ENCODE measurements at regions not wholly inside any gene's neighbourhood (a gene's known extent, or its start where the extent isn't known, plus 50 kb on each side); places are given as distances from the start of the nearest gene placed in this dataset.

DNA sequence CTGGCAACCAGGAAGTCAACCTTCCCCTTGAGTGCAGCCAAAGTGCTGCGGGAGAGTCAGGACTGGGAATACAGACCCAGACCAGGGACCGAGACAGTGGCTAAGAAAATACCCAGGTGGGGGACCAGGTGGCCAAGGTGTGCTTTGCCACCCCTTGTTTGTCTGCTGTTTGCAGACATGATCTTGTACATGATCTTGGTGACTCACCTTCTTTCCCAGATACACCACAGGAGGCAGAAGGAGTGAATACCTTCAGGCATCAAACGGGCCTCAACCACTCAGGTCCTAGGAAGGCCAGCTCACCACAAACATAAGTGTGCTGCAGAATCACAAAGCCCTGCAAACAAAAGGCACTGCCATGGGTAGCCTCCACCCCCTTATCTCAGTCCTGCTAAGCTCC lies 62.0 kb downstream of the CNGA2 start:
- DNase-seq: no peak

DNA sequence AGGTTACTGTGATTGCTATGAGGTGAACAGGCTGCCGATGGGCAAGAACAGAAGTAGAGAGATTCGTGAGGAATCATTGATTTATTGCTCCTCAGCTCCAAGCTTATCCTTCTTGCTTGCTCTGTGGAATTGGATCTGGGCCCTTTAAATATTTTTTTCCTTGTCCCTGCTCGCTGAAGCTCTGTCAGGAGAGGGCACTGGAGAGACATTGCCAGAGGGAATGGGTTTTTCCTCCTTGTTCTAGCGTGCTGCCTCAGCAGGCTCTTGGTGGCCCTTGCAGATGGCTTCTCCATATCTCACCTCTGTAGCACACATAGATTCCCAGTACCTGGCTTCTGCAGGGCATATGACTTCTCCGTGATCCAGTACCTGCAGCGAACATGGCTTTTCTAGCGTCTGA lies 67.4 kb downstream of the CNGA2 start:
- no peak for DNase-seq

DNA sequence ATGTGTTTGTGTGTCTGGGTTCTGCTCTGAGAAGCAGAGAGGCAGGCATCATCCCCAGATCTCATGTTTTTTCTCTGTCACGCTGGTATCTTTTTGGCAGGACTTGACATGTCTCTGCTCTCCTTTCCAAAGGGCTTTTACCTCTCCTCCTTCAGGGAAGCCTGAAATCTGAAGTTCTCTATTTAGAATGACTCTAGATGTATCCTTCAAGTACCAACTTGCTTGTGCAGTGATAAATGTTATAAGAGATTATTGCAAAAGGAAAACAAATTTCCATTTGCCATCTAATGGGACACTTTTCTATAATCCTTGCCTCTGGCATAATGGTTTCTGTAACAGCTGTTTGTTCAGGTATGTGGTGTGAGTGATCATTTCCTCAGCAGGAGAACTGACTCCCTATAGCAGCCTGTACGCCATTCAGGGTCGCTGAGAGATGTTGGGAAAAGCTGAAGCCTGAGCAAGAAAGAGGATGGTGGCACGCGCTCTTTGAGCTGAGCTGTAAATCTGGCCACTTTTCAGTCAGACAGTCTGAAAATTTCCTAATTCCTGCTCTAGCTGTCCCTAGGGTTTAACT lies 72.5 kb downstream of the CNGA2 start:
- DNase-seq: peak; percentile 59

DNA sequence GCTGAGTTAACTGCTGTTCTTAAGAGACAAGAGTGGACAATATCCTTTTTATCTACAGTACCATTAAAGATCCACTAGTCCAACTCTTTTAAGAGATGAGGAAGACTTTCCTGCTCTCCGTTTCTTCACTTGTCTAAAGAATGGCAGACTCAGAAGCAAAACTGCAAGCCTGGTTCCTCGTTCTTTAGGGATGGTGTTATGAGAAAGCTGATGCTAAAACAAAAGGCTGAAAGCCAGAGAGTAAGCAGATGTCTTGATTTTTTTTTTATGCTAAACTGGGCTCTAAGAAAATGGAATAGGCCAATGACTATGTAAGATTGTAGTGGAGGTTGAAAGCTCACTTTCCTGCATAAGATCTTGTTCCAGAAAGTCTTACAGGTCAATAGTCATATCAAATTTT lies 78.1 kb downstream of the CNGA2 start:
- DNase-seq: no peak

DNA sequence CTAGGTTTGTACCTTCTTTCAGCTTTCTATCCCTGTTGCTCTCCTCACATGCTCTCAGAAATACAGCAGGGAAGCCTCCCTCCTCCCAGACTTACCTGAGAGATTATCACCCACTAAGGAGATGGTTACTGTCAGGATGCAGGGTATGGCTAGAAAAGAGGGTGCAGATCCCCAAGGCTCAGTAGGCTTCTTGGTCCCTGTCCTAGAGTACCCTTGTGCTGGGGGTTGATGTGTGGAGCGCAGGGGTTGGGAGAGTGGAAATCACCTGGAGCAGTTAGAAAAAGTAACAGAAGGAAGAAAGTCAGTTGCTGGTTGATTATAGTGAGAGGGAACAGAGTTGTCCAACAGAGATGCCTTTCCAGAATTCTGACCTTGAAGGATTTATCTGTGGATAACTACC lies 80.2 kb downstream of the CNGA2 start:
- DNase-seq: no peak

DNA sequence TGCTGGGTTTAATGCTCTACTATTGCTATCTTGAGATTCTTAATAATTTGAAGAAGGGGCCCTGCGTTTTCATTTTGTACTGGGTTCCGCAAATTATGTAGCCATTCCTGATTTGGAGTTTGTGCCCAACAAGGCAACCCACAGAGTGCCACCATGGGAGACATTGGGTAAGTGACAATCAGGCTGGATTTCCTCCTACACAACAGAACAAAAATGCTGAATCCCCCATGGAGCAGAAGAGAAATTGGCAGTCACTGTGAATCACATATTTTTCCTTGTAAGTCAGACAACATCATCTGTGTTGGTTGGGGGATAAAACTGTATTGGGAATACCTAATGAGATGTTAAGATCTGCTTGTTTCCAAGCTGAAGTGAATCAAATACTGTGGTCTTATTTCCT lies 80.9 kb downstream of the CNGA2 start:
- DNase-seq: no peak

DNA sequence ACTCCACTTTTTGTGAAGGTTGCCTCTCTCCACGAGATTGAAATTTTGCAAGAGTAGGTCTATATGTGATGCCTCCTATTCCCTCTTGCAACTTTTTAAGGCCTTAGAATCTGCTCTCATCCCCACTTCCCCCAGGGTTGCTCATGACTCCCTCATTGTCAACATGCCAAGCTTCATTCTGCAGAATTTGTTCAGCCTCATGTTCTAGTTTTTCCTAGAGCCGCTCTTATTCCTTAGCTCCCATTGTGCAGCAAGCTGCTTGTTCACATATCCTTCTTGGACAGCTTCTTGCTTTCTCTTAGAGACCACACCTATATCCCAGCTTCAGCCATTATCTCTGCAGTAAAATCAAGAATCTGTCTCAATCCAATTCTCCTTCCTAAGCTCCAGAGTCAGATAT lies 82.4 kb downstream of the CNGA2 start:
- DNase-seq: no peak

DNA sequence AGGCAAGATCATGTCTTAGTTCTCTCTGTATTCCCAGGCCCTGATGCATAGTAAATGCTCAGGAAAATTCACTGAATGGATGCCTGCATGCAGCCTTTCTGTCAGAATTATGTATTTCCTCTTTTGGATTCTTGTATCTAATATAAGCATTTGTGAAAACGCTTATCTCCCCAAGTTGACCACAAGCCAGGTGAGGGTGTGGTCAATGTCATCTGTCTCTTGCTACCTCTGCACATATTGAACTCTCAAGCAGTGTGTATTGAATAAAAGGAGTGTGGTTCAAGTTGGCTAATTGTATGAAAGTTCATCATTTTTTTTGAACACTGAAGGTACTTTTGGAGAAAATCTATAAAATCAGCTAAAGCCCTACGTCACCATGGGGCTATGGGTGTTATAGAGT lies 84.3 kb downstream of the CNGA2 start:
- no peak for DNase-seq

DNA sequence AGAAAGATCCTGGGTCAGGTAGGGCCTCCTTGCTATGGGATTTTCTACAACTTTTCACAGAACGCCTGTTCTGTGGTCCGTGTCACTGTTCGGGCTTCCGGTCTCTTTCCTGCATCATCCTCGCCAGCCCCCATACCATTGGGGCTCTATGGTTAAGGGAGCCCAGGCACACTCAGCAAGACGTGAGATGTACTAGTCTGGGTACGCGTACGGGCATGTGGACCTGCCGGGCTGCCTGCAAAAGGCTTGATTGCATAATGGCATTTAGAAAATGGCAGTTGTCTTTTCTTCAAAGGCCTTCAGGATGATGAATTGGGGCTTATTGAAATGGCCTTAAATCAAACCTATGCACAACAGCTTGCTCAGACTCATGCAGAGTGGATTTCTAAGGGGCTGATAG lies 86.7 kb downstream of the CNGA2 start:
- no peak for DNase-seq

DNA sequence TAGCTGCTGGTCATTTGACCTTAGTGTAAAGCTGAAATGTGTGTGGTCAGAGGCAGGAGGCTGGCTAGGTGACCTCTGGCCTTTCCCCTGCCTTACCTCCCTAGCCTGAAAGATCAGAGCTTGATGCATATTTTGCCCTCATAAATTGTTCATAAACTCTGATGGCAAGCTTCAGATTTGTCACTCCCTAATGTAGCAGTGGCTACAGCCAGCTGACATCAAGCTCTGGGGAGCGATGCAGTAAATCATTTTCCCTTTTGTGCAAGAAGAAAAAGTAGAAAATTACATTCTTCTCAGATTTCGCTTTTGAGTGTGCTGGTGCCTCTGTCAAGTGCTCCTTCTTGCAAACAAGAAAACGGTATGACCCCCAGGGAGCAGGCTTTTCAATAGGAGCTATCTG lies 87.7 kb upstream of the MAGEA4 start:
- DNase-seq: peak; percentile 34

DNA sequence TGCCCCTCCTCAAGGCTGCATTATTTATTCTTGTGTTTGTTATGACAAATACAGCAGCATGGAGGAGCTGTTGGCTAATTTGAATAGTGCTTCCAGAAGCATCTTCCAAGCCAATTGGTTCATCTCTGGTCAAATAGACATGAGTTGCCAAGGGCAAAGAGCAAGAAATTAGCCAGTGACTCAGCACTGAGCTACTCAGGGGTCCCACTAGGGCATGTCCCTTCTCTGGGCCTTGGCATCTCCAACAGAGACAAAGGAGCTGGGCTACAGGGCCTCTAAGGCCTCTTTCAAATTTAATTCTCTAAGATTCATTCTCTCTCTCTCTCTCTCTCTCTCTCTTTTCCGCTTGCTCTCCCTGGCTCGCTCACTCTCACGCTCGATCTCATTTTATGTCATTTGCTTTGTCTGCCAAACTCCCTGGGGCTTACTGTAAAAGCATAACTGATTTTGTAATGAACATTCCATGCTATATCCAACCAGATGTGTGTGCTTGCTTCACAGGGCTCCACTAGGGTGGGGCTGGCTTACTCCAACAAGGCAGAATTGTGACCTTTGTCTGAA lies 86.7 kb upstream of the MAGEA4 start:
- DNase-seq: peak; percentile 65

DNA sequence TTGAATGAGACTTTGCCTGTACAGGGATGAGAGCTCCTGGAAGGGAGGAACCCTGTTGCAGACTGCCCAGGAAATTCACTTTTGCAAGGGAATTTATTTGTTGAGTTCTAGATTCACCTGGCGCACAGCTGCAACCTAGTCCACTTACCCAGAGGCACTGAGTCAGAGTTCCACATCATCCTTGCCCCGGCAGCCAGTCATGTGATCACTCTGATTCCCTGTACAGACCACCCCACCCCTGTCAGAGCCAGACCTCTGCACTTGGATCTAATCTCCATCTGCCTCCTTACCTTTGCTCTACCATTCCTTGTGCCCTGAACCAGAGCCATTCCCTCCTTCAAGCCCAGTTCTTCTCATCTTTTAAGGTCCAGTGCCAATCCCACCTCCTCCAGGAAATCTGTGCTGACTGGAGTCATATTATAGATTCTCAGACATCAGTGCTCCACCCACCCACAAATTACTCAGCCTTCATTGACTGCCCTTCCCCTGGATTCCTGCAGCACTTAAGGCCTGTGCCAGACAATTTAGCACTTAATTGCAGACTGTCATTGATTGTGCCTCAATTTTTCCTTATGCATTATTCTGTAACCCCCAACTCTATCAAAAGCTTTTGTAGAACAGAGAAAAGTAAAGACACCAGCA lies 84.1 kb upstream of the MAGEA4 start:
- no peak for DNase-seq

DNA sequence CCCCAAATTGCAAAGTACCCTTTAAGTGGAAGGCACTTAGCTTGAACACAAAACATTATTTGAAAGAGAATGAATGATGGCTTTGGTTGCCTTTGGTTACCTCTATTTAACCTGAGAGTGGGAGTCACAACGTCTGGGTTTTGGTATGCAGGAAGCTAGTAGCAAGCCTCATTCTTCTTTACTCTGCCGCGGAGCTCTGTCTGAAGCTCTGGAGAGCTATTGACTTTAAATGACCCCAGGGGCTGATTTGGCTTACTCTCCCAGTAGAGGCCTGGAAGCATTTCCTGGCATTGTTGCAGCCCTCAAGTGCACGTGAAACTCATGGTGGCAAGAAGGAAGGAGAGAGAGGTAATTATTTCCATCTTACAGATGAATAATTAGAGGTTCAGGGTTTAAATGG lies 81.8 kb upstream of the MAGEA4 start:
- DNase-seq: peak; percentile 92

DNA sequence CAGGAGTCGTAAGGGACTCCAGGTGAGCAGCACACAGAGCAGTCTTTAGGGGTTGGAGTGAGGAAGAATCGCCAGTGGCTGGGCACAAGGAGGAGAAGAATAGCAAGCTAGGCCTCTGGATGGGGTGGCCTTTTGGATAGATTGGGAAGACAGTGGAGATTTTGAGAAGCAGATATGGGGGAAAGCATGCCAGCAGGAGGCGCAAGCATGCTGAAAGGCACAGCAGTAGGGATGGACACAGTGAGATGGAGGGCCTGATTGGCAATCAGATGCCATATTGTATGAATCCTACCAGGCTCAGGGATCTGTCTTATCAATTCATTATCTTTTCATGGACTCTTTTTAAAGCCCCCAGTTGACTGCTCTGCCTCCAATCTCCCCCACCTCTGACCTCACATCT lies 60.4 kb upstream of the MAGEA4 start:
- no peak for DNase-seq

DNA sequence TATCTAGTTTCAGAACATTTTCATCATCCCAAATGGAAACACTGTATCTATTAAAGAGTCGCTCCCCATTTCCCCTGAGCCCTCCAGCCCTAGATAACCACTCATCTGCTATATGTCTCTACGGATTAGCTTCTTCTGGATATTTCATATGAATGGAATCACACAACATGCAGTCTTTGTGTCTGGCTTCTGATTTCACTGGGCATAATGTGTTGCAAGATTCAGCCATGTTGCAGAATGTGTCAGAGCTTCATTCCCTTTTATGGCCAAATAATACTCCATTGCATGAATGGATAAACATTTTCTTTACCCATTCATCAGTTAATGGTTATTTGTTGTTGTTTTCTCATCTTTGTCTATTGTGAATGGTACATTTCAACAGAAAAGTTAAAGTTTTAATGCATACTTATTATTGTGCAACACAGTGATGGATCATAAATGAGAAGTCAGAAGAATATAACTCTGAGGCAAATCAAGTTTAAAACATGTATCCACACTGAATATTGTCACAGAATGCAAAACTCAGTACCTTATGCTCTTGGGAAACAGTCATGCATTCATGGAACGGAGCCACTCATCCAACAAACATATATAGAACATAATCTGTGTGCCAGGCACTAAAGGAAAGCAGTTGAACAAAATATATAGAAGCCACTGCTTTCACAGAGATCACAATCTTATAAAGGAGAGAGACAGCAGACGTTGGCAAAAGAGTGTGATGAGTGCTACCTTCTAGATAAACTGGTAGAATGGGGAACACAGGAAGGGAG lies 57.8 kb upstream of the MAGEA4 start:
- no peak for DNase-seq

DNA sequence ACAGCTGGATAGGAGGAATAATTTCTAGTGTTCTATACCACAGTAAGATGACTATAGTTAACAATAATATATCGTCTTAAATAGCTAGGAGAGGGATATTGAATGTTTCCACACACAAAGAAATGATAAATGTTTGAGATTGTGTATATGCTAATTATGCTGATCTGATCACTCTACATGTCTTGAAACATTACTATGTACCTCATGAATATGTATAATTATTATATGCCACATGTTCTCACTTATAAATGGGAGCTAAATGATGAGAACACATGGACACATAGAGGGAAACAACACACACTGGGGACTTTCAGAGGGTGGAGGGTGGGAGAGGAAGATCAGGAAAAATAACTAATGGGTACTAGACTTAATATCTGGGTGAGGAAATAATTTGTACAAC lies 53.2 kb upstream of the MAGEA4 start:
- no peak for DNase-seq

DNA sequence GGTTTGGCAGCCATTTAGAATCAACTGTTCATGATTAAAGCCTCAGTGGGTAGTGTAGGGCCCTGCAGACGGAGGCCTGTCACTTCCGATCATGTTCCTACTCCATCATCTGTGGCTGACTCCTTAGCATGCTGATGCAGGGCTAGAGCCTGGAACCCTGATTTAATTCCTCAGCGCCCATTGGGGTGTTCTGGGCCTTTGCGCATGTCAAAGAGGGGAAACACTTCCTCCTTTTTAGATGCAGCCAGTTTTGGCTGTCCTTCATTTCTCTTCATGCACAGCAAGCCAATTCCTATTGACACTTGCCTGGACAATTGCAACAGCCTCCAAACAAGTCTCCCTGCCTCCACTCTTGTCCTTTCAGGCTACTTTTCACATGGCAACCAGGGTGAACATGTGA lies 51.9 kb upstream of the MAGEA4 start:
- no peak for DNase-seq
